HG03439 (cell line): ENCODE measurements at regions not wholly inside any gene's neighbourhood (a gene's known extent, or its start where the extent isn't known, plus 50 kb on each side); places are given as distances from the start of the nearest gene placed in this dataset.

Source experiments
- ATAC-seq: cut with Tn5 transposase; IDR thresholded peaks from one replicate; pipeline ENCODE4 v1.9.1; 2021; ENCODE audit warnings: mild to moderate bottlenecking, moderate library complexity; ENCODE audit not compliant: unreplicated experiment

- ATAC-seq, result no peak
Measured at GRCh38 chr3:117790235-117790987, 1080.8 kb downstream of the TUSC7 start.

- no peak for ATAC-seq
Measured at GRCh38 chr3:117793622-117794265, 1084.2 kb downstream of the TUSC7 start.

DNA sequence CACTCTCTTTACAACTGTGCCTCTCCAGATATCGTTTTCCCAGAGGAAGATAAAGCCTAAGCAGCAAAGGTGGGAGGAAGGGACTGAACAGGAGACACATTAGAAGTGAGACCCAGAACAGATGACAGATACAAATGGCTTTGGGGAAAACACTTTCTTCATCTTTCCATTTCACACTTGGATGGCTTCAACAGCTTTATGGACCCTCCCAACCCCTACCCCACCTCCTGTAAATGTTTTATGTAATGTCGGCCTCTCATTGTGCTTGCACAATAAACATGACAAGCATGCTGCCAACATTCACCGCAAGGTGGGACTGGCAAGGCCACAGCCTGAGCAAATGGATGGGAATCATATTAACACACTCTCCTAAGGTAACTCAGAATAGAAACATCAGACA is 1088.6 kb downstream of the TUSC7 start:
- no peak for ATAC-seq

GRCh38 chr3:117798687-117799386 is 1089.3 kb downstream of the TUSC7 start:
- no peak for ATAC-seq

GRCh38 chr3:117799387-117799735 is 1089.8 kb downstream of the TUSC7 start:
- no peak for ATAC-seq

- ATAC-seq, result no peak
Measured at GRCh38 chr3:117801912-117802239, 1092.3 kb downstream of the TUSC7 start.

GRCh38 chr3:117809186-117810081 is 1099.9 kb downstream of the TUSC7 start:
- no peak for ATAC-seq

GRCh38 chr3:117811786-117812185 is 1102.2 kb downstream of the TUSC7 start:
- no peak for ATAC-seq

DNA sequence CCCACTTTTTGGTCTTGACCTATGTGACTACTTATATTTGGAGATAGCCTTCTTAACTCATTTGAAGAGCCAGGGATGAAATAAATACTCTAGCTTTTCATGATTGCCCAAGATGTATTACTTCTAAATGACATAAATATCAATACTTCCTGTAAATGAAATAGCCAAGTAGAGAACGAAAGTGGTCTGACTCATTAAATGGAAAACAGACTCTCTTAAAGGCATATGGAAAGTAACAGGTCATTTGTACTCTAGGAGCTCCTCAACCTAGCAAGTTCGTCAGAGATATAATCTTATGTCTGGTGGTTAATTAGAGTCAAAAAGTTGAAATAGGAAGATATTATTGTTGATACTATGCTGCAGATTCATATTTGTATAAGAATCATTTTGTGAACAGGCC is 1105.4 kb downstream of the TUSC7 start:
- no peak for ATAC-seq

DNA sequence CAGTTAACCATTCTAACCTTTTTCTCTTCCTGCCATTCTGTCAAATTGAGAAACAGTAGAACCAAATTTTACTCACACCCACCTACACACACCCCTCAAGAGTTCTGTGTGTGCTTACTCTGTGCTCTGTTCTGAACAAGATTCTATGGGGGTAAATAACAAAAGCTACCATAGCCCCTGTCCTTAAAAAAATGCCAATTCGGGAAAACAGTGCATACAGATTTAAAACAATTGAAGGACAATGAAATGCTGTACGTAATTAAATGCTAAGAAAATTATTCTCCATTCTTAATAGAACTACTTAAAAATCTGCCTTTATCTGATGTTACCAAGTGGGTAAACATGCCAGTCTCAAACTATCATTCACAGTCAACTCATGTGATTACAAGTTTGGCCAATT is 1107.5 kb downstream of the TUSC7 start:
- no peak for ATAC-seq

DNA sequence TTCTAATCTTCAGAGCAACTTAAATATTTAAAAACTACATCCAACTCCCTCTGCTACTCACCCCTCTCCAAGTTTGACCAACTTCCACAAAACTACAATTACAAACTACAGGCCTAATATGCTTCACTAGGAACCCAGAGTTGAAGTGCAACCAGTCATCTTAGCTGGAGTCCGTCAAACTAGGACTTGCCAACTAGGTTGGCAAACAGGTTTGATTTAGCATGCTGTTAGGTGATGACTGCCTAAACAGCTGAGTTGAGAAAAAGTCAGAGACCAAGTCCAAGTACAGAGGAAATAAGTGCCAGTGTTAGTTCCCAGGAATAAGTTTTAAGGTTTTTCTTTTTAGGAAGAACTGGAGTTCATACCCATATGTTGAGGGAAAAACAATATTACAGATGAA is 1109.0 kb downstream of the TUSC7 start:
- no peak for ATAC-seq

DNA sequence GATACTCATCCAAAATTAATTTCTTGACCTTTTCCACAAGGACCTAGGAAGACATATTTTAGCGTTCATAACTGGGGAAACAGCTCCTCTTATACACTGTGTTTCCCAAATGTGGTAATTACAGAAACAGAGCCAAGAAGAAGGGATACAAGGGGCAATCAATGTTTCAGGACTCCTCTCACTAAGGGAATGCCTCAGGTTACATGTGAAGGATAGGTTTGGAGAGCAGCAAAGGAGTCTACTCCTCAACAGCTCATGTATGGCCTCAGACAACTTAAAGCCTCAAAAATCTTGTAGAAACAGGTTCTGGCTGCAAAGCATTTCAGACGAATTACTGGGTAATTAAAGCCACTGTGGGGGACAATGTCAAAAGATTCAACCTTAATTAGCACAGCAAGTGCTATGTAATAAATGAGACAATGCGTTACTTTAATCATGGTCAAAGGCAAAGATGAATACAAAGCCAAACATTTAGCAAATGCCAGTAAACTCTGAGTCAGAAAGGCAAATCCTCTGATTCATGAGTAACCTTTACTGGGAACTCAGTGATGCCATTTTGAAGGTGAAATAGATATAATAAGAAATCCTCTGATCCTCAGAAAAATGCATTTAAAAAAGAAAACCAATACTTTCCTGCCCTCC is 1111.2 kb downstream of the TUSC7 start:
- ATAC-seq, result no peak

GRCh38 chr3:117822416-117822815 is 1112.8 kb downstream of the TUSC7 start:
- no peak for ATAC-seq

- no peak for ATAC-seq
Measured at GRCh38 chr3:117836296-117836695, 1126.7 kb downstream of the TUSC7 start.

DNA sequence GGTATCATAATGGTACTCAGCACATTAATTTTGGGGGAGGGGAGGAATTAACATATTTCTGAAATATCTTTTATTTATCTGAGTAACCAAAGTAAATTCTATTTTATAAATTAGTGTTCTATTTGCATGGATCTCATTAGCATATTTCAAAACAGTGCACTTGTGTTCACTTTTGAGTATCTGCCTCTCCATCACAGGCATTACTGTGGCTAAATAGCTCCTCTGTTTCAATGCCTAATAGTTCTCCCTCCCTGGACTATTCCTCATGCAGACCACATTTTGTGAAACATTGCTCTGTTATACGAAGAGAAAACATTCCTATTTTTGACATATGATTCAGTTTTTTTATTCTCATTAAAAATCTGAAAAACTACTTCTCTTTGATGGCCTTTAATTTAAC is 1127.8 kb downstream of the TUSC7 start:
- no peak for ATAC-seq

DNA sequence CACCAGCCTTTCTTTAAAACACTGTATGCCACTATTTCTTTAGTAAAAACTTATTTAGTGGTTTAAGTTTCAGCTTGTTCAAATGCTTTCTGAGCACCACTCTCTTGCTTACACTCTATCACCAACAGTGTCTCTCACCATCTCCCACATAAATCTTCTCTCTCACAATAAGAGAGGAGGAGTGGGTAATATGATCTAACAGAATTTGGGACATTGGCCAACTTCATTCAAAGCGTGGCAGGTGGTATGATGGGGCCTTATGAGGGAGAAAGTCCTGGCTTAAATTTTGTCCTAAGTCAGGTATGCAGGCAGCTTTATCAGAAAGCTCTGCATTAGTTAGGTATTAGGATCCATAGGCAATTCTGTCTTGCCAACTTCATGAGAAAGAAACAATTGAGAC is 1132.5 kb downstream of the TUSC7 start:
- no peak for ATAC-seq

DNA sequence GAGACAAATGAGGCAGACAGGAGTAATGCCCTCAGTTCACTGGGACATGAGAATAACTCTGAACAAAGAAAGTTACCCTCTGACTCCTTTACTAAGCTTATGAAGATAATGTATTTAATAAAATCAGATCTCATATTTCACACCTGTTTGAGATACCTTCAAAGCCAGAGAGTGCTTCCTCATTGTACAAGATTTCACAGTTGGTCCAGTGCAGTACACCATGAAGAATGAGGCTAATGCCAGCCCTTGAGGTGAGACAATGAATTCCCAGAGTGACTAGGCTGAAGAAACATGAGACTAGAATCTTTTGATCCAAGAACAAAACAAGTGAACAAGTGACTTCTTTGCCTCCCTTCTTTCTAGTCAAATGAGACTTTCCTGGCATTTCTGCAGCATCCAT is 1133.8 kb downstream of the TUSC7 start:
- ATAC-seq, result no peak

- ATAC-seq, result no peak
Measured at GRCh38 chr3:117844676-117845075, 1135.1 kb downstream of the TUSC7 start.

DNA sequence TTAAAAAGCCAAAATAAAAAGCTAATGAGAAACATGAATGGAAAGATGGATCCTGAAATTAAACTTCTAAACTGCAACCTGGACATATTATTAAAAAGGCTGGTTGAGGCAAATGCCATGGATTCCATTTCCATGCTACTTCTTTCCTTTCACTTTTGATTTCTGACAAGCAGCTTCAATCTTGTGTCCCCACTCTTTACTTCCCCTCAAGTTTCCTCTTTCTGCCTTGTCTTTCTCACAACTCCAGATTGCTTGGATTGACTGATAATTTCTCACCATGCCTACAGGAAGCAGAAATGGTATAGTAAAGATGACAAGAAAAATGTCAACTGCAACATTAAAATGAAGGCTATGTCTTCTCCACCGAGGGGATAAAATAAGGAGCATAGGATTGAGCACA is 1136.7 kb downstream of the TUSC7 start:
- ATAC-seq, result no peak

- ATAC-seq, result no peak
Measured at GRCh38 chr3:117848606-117849005, 1139.0 kb downstream of the TUSC7 start.
